Gastroesophageal sphincter (tissue), 4 donors: ENCODE measurements at regions not wholly inside any gene's neighbourhood (a gene's known extent, or its start where the extent isn't known, plus 50 kb on each side); places are given as distances from the start of the nearest gene placed in this dataset.

Source experiments
- ATAC-seq: fragments of 150-250 bp; one replicate; pipeline ENCODE4 v1.9.1; 2016; ENCODE audit warnings: mild to moderate bottlenecking, moderate library complexity
- H3K27ac ChIP-seq, 4 donors: fragments of 200-600 bp; sonication (generic) in 3 of 4; 1 replicate in 3 of 4; 2 replicates in 1 of 4; pipeline ENCODE4 v1.5.1; 2016 to 2019
- H3K27me3 ChIP-seq: fragments of 200-600 bp; sonication (generic); one replicate; pipeline ENCODE4 v1.5.1; 2019
- H3K36me3 ChIP-seq, 2 donors: fragments of 200-600 bp; sonication (generic); one replicate each; pipeline ENCODE4 v1.5.1; 2019; ENCODE audit warnings: control low read depth in 1 of 2
- H3K4me1 ChIP-seq, 3 donors: fragments of 200-600 bp; sonication (generic); 1 replicate in 2 of 3; 2 replicates in 1 of 3; pipeline ENCODE4 v1.5.1; 2016 to 2019; ENCODE audit warnings: control low read depth in 2 of 3
- H3K4me3 ChIP-seq, 2 donors: fragments of 200-600 bp; sonication (generic); one replicate each; pipeline ENCODE4 v1.5.1; 2019; ENCODE audit warnings: mild to moderate bottlenecking in 1 of 2, moderate library complexity in 1 of 2
- H3K9me3 ChIP-seq, 3 donors: fragments of 200-600 bp; sonication (generic); one replicate each; pipeline ENCODE4 v1.5.1; 2017 to 2019; ENCODE audit warnings: control low read depth in 2 of 3
- EP300 ChIP-seq: sonication (generic); formaldehyde crosslinking; IDR thresholded peaks from one replicate; pipeline ENCODE4 v1.6.1; 2017; ENCODE audit warnings: antibody characterized with exemption, mild to moderate bottlenecking
- POLR2A ChIP-seq, 2 donors: fragments of 450-650 bp; IDR thresholded peaks; one replicate each; pipeline ENCODE4 v1.6.1; 2017; ENCODE audit warnings: antibody characterized with exemption in 2 of 2, mild to moderate bottlenecking in 2 of 2, moderate library complexity in 1 of 2
- POLR2AphosphoS5 ChIP-seq: sonication (generic); formaldehyde crosslinking; IDR thresholded peaks from one replicate; pipeline ENCODE4 v1.6.1; 2017; ENCODE audit warnings: antibody characterized with exemption
- WGBS, 2 donors: methylation state at CpG; one replicate each; pipeline ENCODE4 v1.1.5; 2018; ENCODE audit warnings: low coverage in 1 of 2; 5-methylcytosine and 5-hydroxymethylcytosine counted together
- TF ChIP-seq, protein P1 (sequence below), 4 experiments: fragments of 200-600 bp in 2 of 4; fragments of 450-650 bp in 2 of 4; sonication (generic) in 1 of 4; IDR thresholded peaks; one replicate each; pipeline ENCODE4 v1.5.1; 2017 to 2019; ENCODE audit warnings: antibody characterized with exemption in 4 of 4, mild to moderate bottlenecking in 2 of 4, moderate library complexity in 2 of 4

DNA sequence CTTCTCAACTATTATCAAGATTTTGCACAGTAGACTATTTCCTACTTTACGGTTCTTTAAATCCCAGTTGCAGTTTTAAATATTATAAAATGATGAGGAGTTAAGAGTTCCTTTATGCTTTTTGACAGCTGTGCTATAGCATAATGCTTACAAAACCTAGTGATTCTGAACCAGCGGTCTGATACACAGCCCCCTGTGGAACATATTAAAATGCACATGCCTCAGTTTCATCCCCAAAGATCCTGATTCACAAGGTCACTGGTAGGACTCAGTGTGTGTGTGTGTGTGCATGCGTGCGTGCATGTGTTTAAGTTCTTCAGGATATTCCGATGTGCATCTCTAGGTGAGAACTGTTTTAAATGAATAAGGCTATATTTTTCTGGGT is 330.1 kb upstream of the TPM1 start:
- no peaks in the 10 kb centered on the region for H3K9me3 ChIP-seq
- TF ChIP-seq POLR2A (IDR thresholded peaks at IDR 0.05), result no peak
- TF ChIP-seq, protein P1, sequence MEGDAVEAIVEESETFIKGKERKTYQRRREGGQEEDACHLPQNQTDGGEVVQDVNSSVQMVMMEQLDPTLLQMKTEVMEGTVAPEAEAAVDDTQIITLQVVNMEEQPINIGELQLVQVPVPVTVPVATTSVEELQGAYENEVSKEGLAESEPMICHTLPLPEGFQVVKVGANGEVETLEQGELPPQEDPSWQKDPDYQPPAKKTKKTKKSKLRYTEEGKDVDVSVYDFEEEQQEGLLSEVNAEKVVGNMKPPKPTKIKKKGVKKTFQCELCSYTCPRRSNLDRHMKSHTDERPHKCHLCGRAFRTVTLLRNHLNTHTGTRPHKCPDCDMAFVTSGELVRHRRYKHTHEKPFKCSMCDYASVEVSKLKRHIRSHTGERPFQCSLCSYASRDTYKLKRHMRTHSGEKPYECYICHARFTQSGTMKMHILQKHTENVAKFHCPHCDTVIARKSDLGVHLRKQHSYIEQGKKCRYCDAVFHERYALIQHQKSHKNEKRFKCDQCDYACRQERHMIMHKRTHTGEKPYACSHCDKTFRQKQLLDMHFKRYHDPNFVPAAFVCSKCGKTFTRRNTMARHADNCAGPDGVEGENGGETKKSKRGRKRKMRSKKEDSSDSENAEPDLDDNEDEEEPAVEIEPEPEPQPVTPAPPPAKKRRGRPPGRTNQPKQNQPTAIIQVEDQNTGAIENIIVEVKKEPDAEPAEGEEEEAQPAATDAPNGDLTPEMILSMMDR (IDR thresholded peaks at IDR 0.05), result no peak
- TF ChIP-seq EP300, result no peak
- no peak for TF ChIP-seq POLR2AphosphoS5
- H3K36me3 ChIP-seq, result peaks cover 0 to 68% of the 10 kb centered on the region in 2 donors
- WGBS, 2 donors, result 67 to 78% methylated on average over 5 of the region's 5 CpGs
- no peak overlapping the region for H3K27ac ChIP-seq
- H3K4me3 ChIP-seq, result no peak overlapping the region
- no peaks in the 10 kb centered on the region for H3K27me3 ChIP-seq
- ATAC-seq, result no peak
- no peaks in the 10 kb centered on the region for H3K4me1 ChIP-seq

DNA sequence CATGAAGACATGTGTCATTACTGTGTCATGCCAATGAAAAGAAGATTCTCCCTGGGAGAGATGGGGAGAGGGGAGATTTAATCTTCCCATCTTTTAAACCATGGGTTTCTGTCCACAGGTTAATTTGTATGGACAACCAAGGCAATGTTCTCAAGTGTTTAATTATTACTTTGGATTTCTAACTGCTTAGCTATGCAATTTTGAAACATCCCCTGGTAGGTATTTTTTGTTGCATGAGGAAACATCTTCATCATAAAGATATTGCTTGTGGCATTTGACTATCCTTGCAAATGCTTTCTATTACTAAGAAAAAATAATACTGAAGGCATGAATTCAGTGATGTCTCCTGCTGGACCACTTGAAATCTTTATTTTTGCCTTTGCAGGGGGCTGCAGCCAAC is 326.6 kb upstream of the TPM1 start:
- TF ChIP-seq, protein P1 (IDR thresholded peaks at IDR 0.05), result no peak
- TF ChIP-seq POLR2A (IDR thresholded peaks at IDR 0.05) (no peak), POLR2AphosphoS5 (no peak), EP300 (no peak)
- no peak for ATAC-seq
- Histone ChIP-seq H3K4me3 (no peak overlapping the region), H3K4me1 (no peaks in the 10 kb centered on the region), H3K27me3 (no peaks in the 10 kb centered on the region), H3K36me3 (peaks cover 0 to 75% of the 10 kb centered on the region in 2 donors), H3K9me3 (no peaks in the 10 kb centered on the region), H3K27ac (no peak overlapping the region)

DNA sequence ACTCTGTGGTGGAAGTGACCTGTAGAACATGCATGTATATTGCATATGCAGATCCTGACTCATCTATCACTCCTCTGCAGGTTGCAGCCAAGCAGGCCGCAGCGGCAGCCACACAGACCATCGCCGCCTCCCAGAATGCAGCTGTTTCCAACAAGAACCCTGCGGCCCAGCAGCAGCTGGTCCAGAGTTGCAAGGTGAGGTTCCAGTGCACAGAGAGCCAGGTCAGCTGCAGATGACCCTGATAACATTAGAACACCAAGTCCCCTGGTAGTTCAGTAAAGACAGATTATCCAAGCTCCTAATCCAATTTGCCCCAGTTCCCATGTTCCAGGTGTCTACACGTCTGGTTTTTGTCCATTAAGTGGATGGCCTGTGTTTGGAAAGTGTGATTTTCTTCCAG is 325.1 kb upstream of the TPM1 start:
- H3K27ac ChIP-seq, result no peak overlapping the region
- TF ChIP-seq, protein P1 (IDR thresholded peaks at IDR 0.05), result no peak
- no peak for TF ChIP-seq POLR2AphosphoS5
- no peak for TF ChIP-seq EP300
- no peak for TF ChIP-seq POLR2A (IDR thresholded peaks at IDR 0.05)
- no peaks in the 10 kb centered on the region for H3K27me3 ChIP-seq
- WGBS, 2 donors, result 75% methylated on average over 2 of the region's 6 CpGs; no CpG with 5 or more reads in 1 of the 2 donors
- H3K9me3 ChIP-seq, result no peaks in the 10 kb centered on the region
- H3K4me1 ChIP-seq, result no peaks in the 10 kb centered on the region
- H3K4me3 ChIP-seq, result no peak overlapping the region
- no peak for ATAC-seq
- peaks cover 0 to 68% of the 10 kb centered on the region in 2 donors for H3K36me3 ChIP-seq

DNA sequence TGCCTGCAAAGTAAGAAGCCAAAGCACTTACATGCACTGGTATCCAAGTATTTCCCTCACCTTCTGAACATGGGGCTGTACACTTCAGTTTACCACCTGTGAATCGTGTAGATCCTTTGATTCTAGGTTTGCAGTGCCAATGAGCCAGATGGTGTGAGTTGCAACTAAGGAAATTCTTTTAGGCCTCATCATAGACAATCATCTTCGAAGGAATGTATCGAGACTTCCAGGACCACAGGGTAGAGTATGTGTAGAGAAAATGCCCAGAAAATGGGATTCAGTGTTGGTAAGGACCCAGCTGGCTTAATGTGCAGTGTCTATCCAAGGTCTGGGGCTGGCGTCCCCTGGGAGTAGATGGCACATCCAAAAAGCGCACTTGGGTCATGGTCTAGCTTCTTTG is 323.2 kb upstream of the TPM1 start:
- 85 to 95% methylated on average over 3 to 4 of the region's 5 CpGs for WGBS, 2 donors
- no peaks in the 10 kb centered on the region for H3K9me3 ChIP-seq
- H3K27ac ChIP-seq, result no peak overlapping the region
- no peak for ATAC-seq
- H3K4me1 ChIP-seq, result no peaks in the 10 kb centered on the region
- TF ChIP-seq, protein P1 (IDR thresholded peaks at IDR 0.05), result no peak
- TF ChIP-seq POLR2A (IDR thresholded peaks at IDR 0.05), result no peak
- no peak for TF ChIP-seq POLR2AphosphoS5
- TF ChIP-seq EP300, result no peak
- H3K4me3 ChIP-seq, result no peak overlapping the region
- no peaks in the 10 kb centered on the region for H3K27me3 ChIP-seq
- peaks cover 0 to 69% of the 10 kb centered on the region in 2 donors for H3K36me3 ChIP-seq

DNA sequence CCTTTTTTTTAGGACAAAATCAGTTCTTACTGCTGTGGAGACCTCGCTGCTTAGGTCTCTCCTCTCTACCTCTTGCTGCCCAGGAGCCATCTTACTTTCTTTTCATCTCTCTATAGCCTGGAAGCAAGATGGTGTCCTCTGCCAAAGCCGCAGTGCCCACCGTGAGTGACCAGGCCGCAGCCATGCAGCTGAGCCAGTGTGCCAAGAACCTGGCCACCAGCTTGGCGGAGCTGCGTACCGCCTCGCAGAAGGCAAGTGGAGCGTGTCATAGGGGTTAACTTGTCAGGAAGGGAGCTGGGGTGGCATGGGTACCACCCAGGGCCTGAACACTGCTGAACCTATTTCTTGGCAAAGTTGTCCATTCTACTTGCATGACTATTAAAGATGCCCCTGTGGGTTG is 320.3 kb upstream of the TPM1 start:
- no peak overlapping the region for H3K4me3 ChIP-seq
- no peak for TF ChIP-seq POLR2AphosphoS5
- TF ChIP-seq EP300, result no peak
- H3K27me3 ChIP-seq, result no peaks in the 10 kb centered on the region
- WGBS, 2 donors, result 100% methylated on average over 1 of the region's 9 CpGs; no CpG with 5 or more reads in 1 of the 2 donors
- H3K4me1 ChIP-seq, result no peaks in the 10 kb centered on the region
- H3K36me3 ChIP-seq, result peaks cover 0 to 76% of the 10 kb centered on the region in 2 donors
- no peaks in the 10 kb centered on the region for H3K9me3 ChIP-seq
- ATAC-seq, result no peak
- H3K27ac ChIP-seq, result no peak overlapping the region
